ENCODE measurements at regions not wholly inside any gene's neighbourhood (a gene's known extent, or its start where the extent isn't known, plus 50 kb on each side); places are given as distances from the start of the nearest gene placed in this dataset.

- no peak for DNase-seq (ENCODE audit: low read depth in 2 of 2)
These were observed 999.1 kb upstream of the SLC10A2 start for GRCh38 chr13:104065328-104065727.

GRCh38 chr13:104057861-104058260, 991.6 kb upstream of the SLC10A2 start:
- DNase-seq (ENCODE audit: low read depth in 2 of 2): no peak

More at GRCh38 chr13:104065328-104065727, 999.1 kb upstream of the SLC10A2 start:
- no peak overlapping the region for H3K4me3 ChIP-seq (replicated peaks in 1 of 2; ENCODE audit: low read depth in 2 of 2, low read length in 2 of 2)
- TF ChIP-seq, protein P1, sequence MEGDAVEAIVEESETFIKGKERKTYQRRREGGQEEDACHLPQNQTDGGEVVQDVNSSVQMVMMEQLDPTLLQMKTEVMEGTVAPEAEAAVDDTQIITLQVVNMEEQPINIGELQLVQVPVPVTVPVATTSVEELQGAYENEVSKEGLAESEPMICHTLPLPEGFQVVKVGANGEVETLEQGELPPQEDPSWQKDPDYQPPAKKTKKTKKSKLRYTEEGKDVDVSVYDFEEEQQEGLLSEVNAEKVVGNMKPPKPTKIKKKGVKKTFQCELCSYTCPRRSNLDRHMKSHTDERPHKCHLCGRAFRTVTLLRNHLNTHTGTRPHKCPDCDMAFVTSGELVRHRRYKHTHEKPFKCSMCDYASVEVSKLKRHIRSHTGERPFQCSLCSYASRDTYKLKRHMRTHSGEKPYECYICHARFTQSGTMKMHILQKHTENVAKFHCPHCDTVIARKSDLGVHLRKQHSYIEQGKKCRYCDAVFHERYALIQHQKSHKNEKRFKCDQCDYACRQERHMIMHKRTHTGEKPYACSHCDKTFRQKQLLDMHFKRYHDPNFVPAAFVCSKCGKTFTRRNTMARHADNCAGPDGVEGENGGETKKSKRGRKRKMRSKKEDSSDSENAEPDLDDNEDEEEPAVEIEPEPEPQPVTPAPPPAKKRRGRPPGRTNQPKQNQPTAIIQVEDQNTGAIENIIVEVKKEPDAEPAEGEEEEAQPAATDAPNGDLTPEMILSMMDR (IDR thresholded peaks at IDR 0.05; ENCODE audit: low read depth, low read length): no peak

DNA sequence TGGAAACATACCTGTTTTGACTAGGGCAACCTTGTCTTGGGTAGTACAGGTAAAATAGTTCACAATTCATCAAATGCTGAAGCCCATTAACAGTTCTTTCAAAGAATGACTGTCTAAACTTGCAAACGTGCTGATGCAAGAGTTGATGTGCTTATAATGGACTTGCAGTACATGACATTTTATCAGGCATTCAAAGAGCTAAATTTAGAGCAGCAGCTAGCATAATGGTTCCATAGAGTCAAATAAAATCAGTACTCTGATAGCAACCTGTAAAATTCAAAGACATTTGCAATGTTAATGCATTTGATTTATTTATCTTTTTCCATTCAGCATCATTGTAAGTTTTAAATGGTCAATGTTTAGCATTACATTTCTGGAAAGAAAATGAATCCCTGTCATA, 979.7 kb upstream of the SLC10A2 start:
- H3K4me3 ChIP-seq (replicated peaks in 1 of 2; ENCODE audit: low read depth in 2 of 2, low read length in 2 of 2): no peak overlapping the region
- TF ChIP-seq, protein P1 (IDR thresholded peaks at IDR 0.05; ENCODE audit: low read depth, low read length): no peak
- no peak for DNase-seq (ENCODE audit: low read depth in 2 of 2)

More at GRCh38 chr13:104057861-104058260, 991.6 kb upstream of the SLC10A2 start:
- TF ChIP-seq, protein P1 (IDR thresholded peaks at IDR 0.05; ENCODE audit: low read depth, low read length): no peak
- H3K4me3 ChIP-seq (replicated peaks in 1 of 2; ENCODE audit: low read depth in 2 of 2, low read length in 2 of 2): no peak overlapping the region

- TF ChIP-seq, protein P1 (IDR thresholded peaks at IDR 0.05; ENCODE audit: low read depth, low read length): no peak
- DNase-seq (ENCODE audit: low read depth in 2 of 2): no peak
- no peak overlapping the region for H3K4me3 ChIP-seq (replicated peaks in 1 of 2; ENCODE audit: low read depth in 2 of 2, low read length in 2 of 2)
These were observed 977.0 kb upstream of the SLC10A2 start for GRCh38 chr13:104043184-104043583.

DNA sequence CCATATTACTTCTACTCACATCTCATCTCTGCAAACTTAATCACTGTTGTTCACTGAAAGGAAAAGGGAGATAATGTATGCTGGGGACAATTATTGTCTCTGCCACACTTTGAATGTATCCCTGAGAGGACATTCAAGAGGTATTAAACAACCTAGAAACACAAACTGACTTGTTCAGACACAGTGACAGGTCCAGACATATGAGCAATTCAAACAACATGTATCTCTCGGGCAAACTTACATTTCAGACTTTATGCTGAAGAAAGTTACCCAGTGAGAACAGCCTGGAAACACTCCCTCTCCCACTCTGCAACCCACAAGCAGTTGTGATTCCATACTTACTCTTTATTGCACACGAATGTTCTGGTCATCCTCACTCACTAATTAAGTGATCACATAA, 968.7 kb upstream of the SLC10A2 start:
- no peak overlapping the region for H3K4me3 ChIP-seq (replicated peaks in 1 of 2; ENCODE audit: low read depth in 2 of 2, low read length in 2 of 2)
- no peak for DNase-seq (ENCODE audit: low read depth in 2 of 2)
- TF ChIP-seq, protein P1 (IDR thresholded peaks at IDR 0.05; ENCODE audit: low read depth, low read length): no peak

- TF ChIP-seq, protein P1 (IDR thresholded peaks at IDR 0.05; ENCODE audit: low read depth, low read length): no peak
- no peak overlapping the region for H3K4me3 ChIP-seq (replicated peaks in 1 of 2; ENCODE audit: low read depth in 2 of 2, low read length in 2 of 2)
These were observed 959.1 kb upstream of the SLC10A2 start for GRCh38 chr13:104025303-104025702.

More at GRCh38 chr13:104025303-104025702, 959.1 kb upstream of the SLC10A2 start:
- peak in 1 of 2 donors; percentile 40 for DNase-seq (ENCODE audit: low read depth in 2 of 2)
